Cardiac fibroblast (primary cell): ENCODE measurements at regions not wholly inside any gene's neighbourhood (a gene's known extent, or its start where the extent isn't known, plus 50 kb on each side); places are given as distances from the start of the nearest gene placed in this dataset.

Experiments
- DNase-seq, 2 donors: peaks; one replicate each; pipeline versions ENCODE4 v3.0.0 to v3.0.0-alpha.2; 2010; ENCODE audit warnings: low read depth in 2 of 2
- H3K4me3 ChIP-seq, 2 donors: replicated peaks in 1 of 2; 1 replicate in 1 of 2; 2 replicates in 1 of 2; pipeline ENCODE4 v1.5.1; 2011; ENCODE audit warnings: low read depth in 2 of 2, low read length in 2 of 2, mild to moderate bottlenecking in 2 of 2, moderate library complexity in 1 of 2
- TF ChIP-seq, protein P1 (sequence below): IDR thresholded peaks from one replicate; pipeline ENCODE4 v1.5.1; 2011; ENCODE audit warnings: low read depth, mild to moderate bottlenecking, low read length, inconsistent platforms

DNA sequence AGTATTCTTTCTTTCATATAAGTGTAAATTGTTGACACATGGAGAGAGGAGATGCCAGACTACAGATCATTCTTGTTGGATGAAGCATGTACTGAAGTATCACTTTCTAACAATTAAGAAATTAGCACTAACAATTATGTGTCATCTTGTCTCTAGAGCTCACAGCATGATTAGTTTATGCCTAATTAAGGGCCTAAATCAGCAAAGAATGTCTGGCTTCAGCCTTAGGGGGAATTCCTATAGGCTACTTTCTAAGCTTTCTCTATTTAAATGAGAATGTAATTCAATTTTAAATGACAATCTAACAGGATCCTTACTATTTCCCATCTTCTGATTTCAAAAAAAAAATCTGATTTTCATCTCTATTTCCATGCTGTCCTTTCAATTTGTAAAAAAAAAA lies 371.0 kb downstream of the EPHA7 start:
- H3K4me3 ChIP-seq: no peak overlapping the region
- TF ChIP-seq, protein P1, sequence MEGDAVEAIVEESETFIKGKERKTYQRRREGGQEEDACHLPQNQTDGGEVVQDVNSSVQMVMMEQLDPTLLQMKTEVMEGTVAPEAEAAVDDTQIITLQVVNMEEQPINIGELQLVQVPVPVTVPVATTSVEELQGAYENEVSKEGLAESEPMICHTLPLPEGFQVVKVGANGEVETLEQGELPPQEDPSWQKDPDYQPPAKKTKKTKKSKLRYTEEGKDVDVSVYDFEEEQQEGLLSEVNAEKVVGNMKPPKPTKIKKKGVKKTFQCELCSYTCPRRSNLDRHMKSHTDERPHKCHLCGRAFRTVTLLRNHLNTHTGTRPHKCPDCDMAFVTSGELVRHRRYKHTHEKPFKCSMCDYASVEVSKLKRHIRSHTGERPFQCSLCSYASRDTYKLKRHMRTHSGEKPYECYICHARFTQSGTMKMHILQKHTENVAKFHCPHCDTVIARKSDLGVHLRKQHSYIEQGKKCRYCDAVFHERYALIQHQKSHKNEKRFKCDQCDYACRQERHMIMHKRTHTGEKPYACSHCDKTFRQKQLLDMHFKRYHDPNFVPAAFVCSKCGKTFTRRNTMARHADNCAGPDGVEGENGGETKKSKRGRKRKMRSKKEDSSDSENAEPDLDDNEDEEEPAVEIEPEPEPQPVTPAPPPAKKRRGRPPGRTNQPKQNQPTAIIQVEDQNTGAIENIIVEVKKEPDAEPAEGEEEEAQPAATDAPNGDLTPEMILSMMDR: no peak

DNA sequence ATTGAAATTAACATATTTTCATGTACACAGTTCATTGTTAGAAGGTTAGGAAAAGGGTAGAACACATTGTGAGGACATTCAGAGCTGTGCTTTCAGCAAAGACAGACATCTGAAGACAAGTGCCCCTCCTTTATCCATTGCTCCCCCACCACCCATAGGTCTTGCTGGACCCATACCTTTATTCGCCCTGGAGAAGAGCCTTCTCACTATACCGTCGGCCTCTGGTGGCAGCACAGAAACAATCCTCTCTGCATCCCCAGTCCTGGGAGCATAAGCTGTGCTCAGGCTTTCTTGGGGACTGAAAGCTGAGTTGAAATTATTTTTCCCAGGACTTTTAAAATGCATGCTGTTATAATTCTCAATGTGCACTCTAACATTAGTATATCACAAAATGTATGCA lies 372.3 kb downstream of the EPHA7 start:
- DNase-seq: no peak
- TF ChIP-seq, protein P1: no peak

More for the DNA sequence above, 371.0 kb downstream of the EPHA7 start:
- DNase-seq: no peak

DNA sequence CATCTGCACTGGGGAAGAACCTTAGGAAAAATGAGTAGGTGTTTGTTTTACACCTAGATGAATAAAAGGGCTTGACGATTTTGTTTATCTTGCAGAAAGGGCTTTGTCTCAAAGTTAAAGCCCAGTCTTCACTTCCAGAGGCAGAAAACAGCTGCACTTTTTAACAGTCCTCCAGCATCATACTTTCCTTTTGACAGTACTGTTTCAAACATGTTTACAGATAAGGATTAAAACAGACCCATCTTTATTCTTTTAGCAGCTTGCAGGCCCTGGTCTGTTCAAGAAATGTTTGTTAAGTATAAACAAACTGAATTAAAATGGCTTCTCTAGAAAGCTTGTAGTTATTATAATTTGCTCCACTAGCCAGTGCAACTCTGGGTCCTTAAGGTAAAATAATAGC lies 374.2 kb downstream of the EPHA7 start:
- TF ChIP-seq, protein P1: no peak
- DNase-seq: no peak
- no peak overlapping the region for H3K4me3 ChIP-seq

More for the DNA sequence above, 372.3 kb downstream of the EPHA7 start:
- no peak overlapping the region for H3K4me3 ChIP-seq

DNA sequence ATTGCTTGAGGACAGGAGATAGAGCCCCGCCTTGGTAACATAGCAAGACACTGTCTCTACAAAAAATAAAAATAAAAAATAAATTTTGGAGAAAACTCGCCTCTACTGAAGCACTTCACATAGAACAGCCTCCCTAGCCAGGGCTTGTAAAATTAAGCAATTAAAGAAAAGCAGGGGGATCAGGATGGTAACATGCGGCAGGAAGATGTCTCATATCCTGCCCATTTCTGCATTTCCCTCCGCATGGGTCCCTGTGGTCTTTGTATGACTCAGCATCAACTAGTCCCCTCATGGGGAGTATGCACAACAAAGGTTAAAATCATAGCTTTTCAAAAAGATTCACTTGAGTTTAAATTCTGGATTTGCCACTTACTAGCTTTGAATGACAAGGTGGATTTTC lies 379.0 kb downstream of the EPHA7 start:
- no peak overlapping the region for H3K4me3 ChIP-seq
- TF ChIP-seq, protein P1: no peak
- peak; percentile 6 to 34 for DNase-seq

DNA sequence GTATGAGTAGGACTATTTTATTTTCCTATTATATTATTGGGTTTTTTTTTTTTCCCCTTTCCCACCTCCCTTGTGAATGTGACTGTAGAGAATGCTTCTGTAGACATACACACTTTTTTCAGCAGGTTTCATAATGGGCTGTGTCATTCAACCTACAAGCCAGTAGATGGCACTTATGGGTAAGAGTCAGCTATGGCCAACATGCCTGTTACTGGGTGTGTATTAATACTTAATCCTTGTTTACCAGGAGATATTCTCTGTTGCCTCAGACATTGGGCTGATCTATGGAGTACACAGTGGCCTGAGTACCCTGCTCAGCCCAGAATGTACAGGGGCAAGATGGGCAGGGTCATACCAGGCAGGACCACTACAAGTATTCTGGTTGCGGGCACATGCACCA lies 382.5 kb downstream of the EPHA7 start:
- DNase-seq: peak; percentile 12 to 43
- TF ChIP-seq, protein P1: peak; percentile 28
- H3K4me3 ChIP-seq: no peak overlapping the region

DNA sequence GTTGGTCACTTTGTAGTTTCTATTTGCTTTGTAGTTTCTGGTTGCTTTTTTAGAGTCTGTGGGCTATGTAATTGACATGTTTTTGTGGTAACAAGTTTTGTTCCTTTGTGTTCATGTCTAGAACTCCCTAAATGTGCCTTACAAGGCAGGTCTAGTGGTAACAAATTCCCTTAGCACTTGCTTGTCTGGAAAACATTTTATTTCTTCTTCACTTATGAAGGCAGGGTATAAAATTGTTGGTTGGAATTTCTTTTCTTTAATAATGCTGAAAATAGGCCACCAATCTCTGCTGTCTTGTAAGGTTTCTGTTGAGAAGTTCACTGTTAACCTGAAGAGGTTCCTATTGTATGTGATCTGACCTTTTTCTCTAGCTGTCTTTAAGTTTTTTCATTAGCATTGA lies 383.6 kb downstream of the EPHA7 start:
- H3K4me3 ChIP-seq: no peak overlapping the region
- DNase-seq: no peak
- TF ChIP-seq, protein P1: no peak

DNA sequence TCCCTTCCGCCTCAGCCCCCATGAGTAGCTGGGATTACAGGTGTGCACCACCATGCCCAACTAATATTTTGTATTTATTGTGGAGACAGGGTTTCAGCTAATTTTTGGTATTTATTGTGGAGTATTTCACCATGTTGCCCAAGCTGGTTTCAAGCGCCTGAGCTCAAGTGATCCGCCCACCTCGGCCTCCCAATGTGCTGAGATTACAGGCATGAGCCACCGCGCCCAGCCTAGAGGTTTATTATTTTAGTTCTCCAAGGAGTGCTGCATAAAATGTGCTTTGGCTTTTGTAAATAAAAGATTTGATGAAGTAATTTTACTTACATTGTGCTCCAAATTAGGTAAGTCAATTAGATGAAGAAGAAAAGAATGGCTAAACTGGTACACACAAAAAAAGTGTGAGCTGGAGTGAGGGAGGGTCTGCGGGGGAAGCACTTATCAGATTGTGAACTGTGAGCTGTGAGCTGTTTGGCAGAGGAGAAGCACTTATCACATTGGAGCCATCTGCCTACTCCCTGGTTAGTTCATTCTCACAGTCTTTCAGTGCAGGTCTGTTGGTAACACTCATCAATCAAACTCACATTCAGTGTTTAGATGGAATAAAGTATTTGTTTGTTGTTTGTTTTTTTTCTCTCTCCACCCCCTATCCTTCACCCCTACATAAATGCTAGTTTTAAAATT lies 398.0 kb downstream of the EPHA7 start:
- TF ChIP-seq, protein P1: no peak
- no peak for DNase-seq
- H3K4me3 ChIP-seq: no peak overlapping the region
